Fibroblast of villous mesenchyme (primary cell): ENCODE measurements at regions not wholly inside any gene's neighbourhood (a gene's known extent, or its start where the extent isn't known, plus 50 kb on each side); places are given as distances from the start of the nearest gene placed in this dataset.
"Not testable (repeated sequence)": the region's sequence is repeated elsewhere in the genome, so short reads cannot be mapped to it uniquely, and the experiment has no call there.

Experiments used
- DNase-seq: peaks from one replicate; pipeline ENCODE4 v3.0.0-alpha.2; 2010; ENCODE audit warnings: low read depth
- H3K4me3 ChIP-seq: 2 replicates; pipeline ENCODE4 v1.5.1; 2011; ENCODE audit warnings: low read depth, mild to moderate bottlenecking, low read length
- TF ChIP-seq, protein P1 (sequence below): IDR thresholded peaks from 2 replicates; pipeline ENCODE4 v1.5.1; 2012; ENCODE audit warnings: low read depth, mild to moderate bottlenecking, low read length; ENCODE audit not compliant: insufficient read depth

DNA sequence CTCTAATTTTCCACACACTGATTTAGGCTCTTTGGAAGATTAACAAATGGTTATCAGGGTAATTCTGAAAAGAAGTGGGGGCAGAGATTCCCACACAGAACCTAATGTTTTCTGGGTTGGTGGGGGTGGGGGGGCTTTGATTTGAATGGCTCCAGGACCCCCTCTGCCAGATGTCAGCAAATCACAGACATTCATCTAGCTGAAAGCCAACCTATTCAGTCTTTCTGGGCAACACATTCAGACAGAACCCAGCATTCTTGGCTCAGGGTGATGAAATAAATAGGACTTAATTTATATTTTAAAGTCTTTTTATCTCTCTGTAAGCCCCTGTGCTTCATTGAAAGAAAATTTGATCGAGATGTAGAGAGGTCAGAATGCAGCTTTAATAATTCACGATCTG is 533.2 kb downstream of the XYLT1 start:
- H3K4me3 ChIP-seq, result no peak overlapping the region
- DNase-seq, result no peak
- TF ChIP-seq, protein P1, sequence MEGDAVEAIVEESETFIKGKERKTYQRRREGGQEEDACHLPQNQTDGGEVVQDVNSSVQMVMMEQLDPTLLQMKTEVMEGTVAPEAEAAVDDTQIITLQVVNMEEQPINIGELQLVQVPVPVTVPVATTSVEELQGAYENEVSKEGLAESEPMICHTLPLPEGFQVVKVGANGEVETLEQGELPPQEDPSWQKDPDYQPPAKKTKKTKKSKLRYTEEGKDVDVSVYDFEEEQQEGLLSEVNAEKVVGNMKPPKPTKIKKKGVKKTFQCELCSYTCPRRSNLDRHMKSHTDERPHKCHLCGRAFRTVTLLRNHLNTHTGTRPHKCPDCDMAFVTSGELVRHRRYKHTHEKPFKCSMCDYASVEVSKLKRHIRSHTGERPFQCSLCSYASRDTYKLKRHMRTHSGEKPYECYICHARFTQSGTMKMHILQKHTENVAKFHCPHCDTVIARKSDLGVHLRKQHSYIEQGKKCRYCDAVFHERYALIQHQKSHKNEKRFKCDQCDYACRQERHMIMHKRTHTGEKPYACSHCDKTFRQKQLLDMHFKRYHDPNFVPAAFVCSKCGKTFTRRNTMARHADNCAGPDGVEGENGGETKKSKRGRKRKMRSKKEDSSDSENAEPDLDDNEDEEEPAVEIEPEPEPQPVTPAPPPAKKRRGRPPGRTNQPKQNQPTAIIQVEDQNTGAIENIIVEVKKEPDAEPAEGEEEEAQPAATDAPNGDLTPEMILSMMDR, result no peak

- TF ChIP-seq, protein P1, result no peak
- H3K4me3 ChIP-seq, result no peak overlapping the region
- no peak for DNase-seq
Measured at GRCh38 chr16:16938009-16938408, 532.8 kb downstream of the XYLT1 start.

DNA sequence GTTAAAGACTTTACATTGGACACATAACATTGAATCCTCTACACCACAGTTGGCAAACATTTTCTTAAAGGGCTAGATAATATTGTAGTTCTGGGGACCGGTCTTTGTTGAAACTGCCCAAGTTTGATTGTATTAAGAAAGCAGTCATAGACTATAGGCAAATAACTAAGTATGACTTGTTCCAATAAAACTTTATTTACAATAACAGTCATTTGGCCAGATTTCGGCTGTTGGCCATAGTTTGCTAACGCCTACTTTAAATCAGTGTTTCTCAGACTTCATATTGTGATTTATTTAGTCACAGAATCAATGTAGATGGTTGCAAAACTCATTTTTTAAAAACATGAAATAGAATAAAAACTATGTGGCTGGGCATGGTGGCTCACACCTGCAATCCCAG is 531.8 kb downstream of the XYLT1 start:
- TF ChIP-seq, protein P1, result no peak
- DNase-seq, result no peak

DNA sequence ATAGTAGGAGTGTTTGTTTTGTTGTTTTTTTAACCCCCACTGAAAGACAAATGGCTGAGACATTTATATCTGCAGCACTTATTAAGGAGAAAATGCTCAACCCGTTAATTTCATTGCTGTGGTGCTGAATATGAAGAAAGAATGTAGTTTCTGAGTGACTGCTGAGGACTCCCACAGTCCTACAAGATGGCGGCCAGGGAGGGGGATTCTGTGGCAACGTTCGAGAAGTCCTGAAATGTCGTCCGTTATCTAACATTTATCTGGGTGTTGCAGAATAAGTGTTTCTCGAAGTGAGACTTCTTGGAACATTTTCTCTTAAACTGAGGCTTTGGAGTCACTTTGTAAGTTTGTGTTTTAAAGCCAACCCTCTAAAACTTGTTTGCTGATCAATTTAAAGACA is 530.4 kb downstream of the XYLT1 start:
- no peak for DNase-seq

More for the DNA sequence above, 531.8 kb downstream of the XYLT1 start:
- H3K4me3 ChIP-seq, result no peak overlapping the region

DNA sequence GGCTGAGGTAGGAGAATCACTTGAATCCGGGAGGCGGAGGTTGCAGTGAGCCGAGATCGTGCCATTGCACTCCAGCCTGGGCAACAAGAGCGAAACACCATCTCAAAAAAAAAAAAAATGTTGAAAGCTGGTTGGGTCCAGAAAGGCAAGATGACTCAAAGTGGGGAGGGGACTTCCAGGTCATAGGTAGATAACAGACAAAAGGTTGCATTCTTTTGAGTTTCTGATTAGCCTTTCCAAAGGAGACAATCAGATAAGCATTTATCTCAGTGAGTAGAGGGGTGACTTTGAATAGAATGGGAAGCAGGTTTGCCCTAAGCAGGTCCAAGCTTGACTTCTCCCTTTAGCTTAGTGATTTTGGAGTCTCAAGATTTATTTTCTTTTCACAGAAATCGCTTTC is 527.9 kb downstream of the XYLT1 start:
- DNase-seq, H3K4me3 ChIP-seq: not testable (repeated sequence)

More for the DNA sequence above, 530.4 kb downstream of the XYLT1 start:
- TF ChIP-seq, protein P1, result no peak
- no peak overlapping the region for H3K4me3 ChIP-seq

- no peak for DNase-seq
- H3K4me3 ChIP-seq, result no peak overlapping the region
- TF ChIP-seq, protein P1, result no peak
Measured at GRCh38 chr16:16945207-16945606, 525.6 kb downstream of the XYLT1 start.

GRCh38 chr16:16956376-16956775 is 514.4 kb downstream of the XYLT1 start:
- TF ChIP-seq, protein P1, result no peak
- DNase-seq, result no peak
- H3K4me3 ChIP-seq, result no peak overlapping the region
